ENCODE measurements at regions not wholly inside any gene's neighbourhood (a gene's known extent, or its start where the extent isn't known, plus 50 kb on each side); places are given as distances from the start of the nearest gene placed in this dataset.

- TF ChIP-seq CTCF (IDR thresholded peaks at IDR 0.05; ENCODE audit: extremely low read depth in 1 of 2, insufficient read depth in 1 of 2, low read depth in 1 of 2, low read length in 2 of 2) (no peak), POLR2A (IDR thresholded peaks at IDR 0.05; ENCODE audit: low read depth, low read length) (no peak), MAX (IDR thresholded peaks at IDR 0.05; ENCODE audit: insufficient read depth, insufficient read length) (no peak), POLR2AphosphoS5 (IDR thresholded peaks at IDR 0.05; ENCODE audit: insufficient read depth, low read depth, low read length) (no peak), EZH2 (IDR thresholded peaks at IDR 0.05; ENCODE audit: borderline replicate concordance, low read depth, low read length, severe bottlenecking) (no peak), JUN (IDR thresholded peaks at IDR 0.05; ENCODE audit: borderline replicate concordance, insufficient read depth, insufficient read length, low read depth) (no peak), FOS (IDR thresholded peaks at IDR 0.05; ENCODE audit: borderline replicate concordance, insufficient read depth, low read length) (no peak), MYC (IDR thresholded peaks at IDR 0.05; ENCODE audit: low read depth, low read length) (no peak), GATA2 (IDR thresholded peaks at IDR 0.05; ENCODE audit: insufficient read depth, insufficient read length, low read depth, low read length) (no peak)
Observed at GRCh38 chr1:50305808-50306207, 117.4 kb downstream of the DMRTA2 start.
